Neural cell (in vitro differentiated cells): ENCODE measurements at regions not wholly inside any gene's neighbourhood (a gene's known extent, or its start where the extent isn't known, plus 50 kb on each side); places are given as distances from the start of the nearest gene placed in this dataset.

Experiments used
- EP300 ChIP-seq: fragments of 450-650 bp; conservative IDR thresholded peaks from 2 replicates; pipeline ENCODE4 v1.6.1; 2014; ENCODE audit warnings: antibody characterized with exemption, mild to moderate bottlenecking, moderate library complexity; ENCODE audit not compliant: poor library complexity, severe bottlenecking
- RAD21 ChIP-seq: fragments of 450-650 bp; conservative IDR thresholded peaks from 2 replicates; pipeline ENCODE4 v1.6.1; 2014; ENCODE audit warnings: antibody characterized with exemption, mild to moderate bottlenecking, moderate library complexity

DNA sequence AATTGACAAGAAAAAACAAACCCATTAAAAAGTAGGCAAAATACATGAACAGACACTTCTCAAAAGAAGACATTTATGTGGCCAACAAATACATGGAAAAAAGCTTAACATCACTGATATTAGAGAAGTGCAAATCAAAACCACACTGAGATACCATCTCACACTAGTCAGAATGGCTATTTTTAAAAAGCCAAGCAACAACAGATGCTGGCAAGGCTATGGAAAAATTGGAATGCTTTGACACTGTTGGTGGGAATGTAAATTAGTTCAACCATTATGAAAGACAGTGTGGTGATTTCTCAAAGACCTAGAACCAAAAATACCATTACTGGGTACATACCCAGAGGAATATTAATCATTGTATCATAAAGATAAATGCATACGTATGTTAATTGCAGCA lies 641.1 kb upstream of the B3GALT2 start:
- TF ChIP-seq EP300 (no peak), RAD21 (no peak)
